ENCODE measurements at regions not wholly inside any gene's neighbourhood (a gene's known extent, or its start where the extent isn't known, plus 50 kb on each side); places are given as distances from the start of the nearest gene placed in this dataset.

DNA sequence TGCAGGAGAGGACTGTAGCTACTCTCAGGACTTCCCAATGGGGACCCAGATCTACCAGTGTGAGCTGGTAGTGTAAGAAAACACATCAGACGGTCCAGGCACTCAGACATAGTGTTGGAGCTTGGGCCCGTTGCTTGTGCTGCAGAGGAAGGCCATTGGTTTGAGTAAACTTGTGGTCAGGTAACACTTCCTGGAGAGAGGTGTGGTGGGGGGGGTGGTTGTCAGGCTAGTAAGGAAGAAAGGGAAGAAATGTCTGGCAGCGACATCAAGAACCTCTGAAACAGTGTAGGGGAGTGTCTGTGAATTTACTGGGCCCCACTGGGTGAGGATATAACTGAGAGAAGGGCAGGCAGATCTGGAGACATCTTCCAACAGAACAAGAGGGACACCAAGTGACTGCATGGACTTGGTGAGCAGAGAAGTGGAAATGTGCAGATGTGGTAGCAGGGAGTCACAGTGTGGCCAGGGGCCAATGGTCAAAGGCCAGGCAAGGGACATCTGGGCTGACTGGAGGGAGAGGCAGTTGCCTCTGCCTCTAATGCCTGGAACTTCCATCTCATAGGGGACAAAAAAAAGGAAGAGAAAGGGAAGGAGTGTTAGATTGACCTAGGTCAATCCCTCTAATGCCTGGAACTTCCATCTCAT is 63.7 kb upstream of the MRPS22 start:
- intact Hi-C loops (cut with DNase I; ENCODE audit: low total_unique reads): no loop called here
- DNase-seq: no peak
- no peaks in the 10 kb centered on the region for H3K4me1 ChIP-seq
- no peak overlapping the region for H3K27ac ChIP-seq
- no peaks in the 10 kb centered on the region for H3K9me3 ChIP-seq
- no peaks in the 10 kb centered on the region for H3K36me3 ChIP-seq
- in situ Hi-C loops (cut with MboI; ENCODE audit: low pct_ligation_motif_present in 1 of 4, low pct_unique_long_range_greater_than_20kb in 1 of 4, low sequenced_read_pairs in 3 of 4): no loop called here
- H3K4me3 ChIP-seq: no peak overlapping the region
- TF ChIP-seq POLR2AphosphoS5 (IDR thresholded peaks at IDR 0.05): no peak
- TF ChIP-seq, protein P1, sequence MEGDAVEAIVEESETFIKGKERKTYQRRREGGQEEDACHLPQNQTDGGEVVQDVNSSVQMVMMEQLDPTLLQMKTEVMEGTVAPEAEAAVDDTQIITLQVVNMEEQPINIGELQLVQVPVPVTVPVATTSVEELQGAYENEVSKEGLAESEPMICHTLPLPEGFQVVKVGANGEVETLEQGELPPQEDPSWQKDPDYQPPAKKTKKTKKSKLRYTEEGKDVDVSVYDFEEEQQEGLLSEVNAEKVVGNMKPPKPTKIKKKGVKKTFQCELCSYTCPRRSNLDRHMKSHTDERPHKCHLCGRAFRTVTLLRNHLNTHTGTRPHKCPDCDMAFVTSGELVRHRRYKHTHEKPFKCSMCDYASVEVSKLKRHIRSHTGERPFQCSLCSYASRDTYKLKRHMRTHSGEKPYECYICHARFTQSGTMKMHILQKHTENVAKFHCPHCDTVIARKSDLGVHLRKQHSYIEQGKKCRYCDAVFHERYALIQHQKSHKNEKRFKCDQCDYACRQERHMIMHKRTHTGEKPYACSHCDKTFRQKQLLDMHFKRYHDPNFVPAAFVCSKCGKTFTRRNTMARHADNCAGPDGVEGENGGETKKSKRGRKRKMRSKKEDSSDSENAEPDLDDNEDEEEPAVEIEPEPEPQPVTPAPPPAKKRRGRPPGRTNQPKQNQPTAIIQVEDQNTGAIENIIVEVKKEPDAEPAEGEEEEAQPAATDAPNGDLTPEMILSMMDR (IDR thresholded peaks at IDR 0.05): no peak
- no peak for TF ChIP-seq POLR2A (IDR thresholded peaks at IDR 0.05)
- TF ChIP-seq EP300 (IDR thresholded peaks at IDR 0.05; ENCODE audit: low read depth): no peak
- 78% methylated on average over 3 of the region's 3 CpGs; no CpG with 5 or more reads in 1 of the 2 donors for WGBS, 2 donors (ENCODE audit: low coverage in 1 of 2)
- no peaks in the 10 kb centered on the region for H3K27me3 ChIP-seq

DNA sequence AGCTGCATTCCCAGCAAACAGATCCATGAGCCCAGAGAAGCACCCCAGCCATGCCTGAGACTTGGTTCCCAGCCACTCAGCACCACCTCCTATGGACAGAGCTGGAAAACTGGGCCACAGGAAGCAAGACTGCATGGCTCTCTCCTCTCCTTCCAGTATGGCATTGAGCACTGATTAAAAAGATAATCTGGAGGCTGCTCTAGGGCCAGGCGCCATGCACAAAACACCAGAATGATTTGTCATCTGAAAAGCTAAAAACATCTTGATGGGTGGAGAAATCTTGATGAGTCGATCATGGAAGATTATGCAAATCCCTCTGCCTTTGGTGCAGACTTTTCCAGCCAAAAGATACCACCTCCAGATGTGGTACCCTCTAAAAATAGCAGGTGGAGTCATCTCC is 62.7 kb upstream of the MRPS22 start:
- TF ChIP-seq EP300 (IDR thresholded peaks at IDR 0.05; ENCODE audit: low read depth) (no peak), POLR2AphosphoS5 (IDR thresholded peaks at IDR 0.05) (no peak), POLR2A (IDR thresholded peaks at IDR 0.05) (no peak)
- TF ChIP-seq, protein P1 (IDR thresholded peaks at IDR 0.05): no peak
- H3K9me3 ChIP-seq: no peaks in the 10 kb centered on the region
- no peak overlapping the region for H3K4me3 ChIP-seq
- no peaks in the 10 kb centered on the region for H3K36me3 ChIP-seq
- H3K4me1 ChIP-seq: no peaks in the 10 kb centered on the region
- in situ Hi-C loops (cut with MboI; ENCODE audit: low pct_ligation_motif_present in 1 of 4, low pct_unique_long_range_greater_than_20kb in 1 of 4, low sequenced_read_pairs in 3 of 4): no loop called here
- intact Hi-C loops (cut with DNase I; ENCODE audit: low total_unique reads): no loop called here
- 81% methylated on average over 2 of the region's 2 CpGs; no CpG with 5 or more reads in 1 of the 2 donors for WGBS, 2 donors (ENCODE audit: low coverage in 1 of 2)
- no peaks in the 10 kb centered on the region for H3K27me3 ChIP-seq
- no peak for DNase-seq
- H3K27ac ChIP-seq: no peak overlapping the region

DNA sequence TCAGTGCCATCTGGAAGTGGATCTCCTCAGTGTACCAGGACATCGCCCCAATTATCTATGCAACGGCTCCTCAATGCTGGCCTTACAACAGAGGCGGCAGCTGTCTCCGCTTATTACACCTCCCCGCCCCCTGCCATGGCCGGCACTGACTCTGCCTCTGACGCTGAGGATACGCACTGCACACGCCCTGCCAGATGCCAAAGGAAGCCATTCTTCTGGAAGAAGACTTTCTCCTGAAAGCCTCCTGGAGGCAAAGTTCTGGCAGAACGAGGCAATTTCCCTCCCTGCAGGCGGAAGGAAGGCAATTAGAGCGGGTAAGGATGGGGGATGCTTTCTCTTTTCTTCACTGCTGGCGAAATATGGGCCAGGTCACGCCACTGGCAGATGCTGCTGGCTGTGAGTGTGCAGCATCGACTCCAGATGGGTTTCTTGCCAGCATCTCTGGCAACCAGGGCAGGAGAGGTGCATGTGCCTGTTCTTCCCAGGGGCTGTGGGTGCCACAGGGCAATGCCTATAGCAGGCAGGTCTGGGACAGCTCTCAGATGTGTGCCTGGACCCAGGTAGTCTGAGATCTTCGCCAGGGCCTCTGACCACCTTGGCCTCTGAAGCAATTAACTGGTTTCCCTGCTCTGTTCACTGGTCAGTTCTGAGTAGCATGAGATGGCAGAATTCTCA is 62.2 kb upstream of the MRPS22 start:
- H3K27ac ChIP-seq: no peak overlapping the region

DNA sequence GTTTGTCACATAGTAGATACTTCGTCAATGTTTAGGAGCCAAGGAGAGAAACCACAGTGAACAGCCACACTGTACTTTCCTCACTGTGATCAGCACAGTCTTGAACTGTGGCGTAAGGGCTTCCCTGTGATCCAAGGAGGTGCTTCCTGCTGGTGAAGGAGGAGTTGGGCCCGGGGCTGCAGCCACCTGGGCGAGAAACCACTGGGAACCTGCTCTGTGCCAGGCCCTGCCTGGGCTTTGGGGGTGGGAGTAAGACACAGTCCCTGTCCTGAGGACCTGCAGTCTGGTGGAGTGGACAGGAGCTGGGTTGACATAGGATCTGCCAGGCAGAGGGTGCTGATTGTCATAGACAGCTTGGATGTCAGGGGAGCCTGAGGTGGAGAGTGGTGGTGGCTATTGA is 60.5 kb upstream of the MRPS22 start:
- H3K4me3 ChIP-seq: no peak overlapping the region
- no peaks in the 10 kb centered on the region for H3K36me3 ChIP-seq
- no peak overlapping the region for H3K27ac ChIP-seq
- TF ChIP-seq EP300 (IDR thresholded peaks at IDR 0.05; ENCODE audit: low read depth) (no peak), POLR2AphosphoS5 (IDR thresholded peaks at IDR 0.05) (no peak), POLR2A (IDR thresholded peaks at IDR 0.05) (no peak)
- TF ChIP-seq, protein P1 (IDR thresholded peaks at IDR 0.05): no peak
- no peaks in the 10 kb centered on the region for H3K27me3 ChIP-seq
- intact Hi-C loops (cut with DNase I; ENCODE audit: low total_unique reads): no loop called here
- in situ Hi-C loops (cut with MboI; ENCODE audit: low pct_ligation_motif_present in 1 of 4, low pct_unique_long_range_greater_than_20kb in 1 of 4, low sequenced_read_pairs in 3 of 4): no loop called here
- WGBS, 2 donors (ENCODE audit: low coverage in 1 of 2): 79% methylated on average over 4 of the region's 4 CpGs; no CpG with 5 or more reads in 1 of the 2 donors
- H3K9me3 ChIP-seq: no peaks in the 10 kb centered on the region
- no peak for DNase-seq
- no peaks in the 10 kb centered on the region for H3K4me1 ChIP-seq

More for the DNA sequence above, 62.2 kb upstream of the MRPS22 start:
- Histone ChIP-seq H3K4me3 (no peak overlapping the region), H3K27me3 (no peaks in the 10 kb centered on the region), H3K4me1 (no peaks in the 10 kb centered on the region), H3K36me3 (no peaks in the 10 kb centered on the region), H3K9me3 (no peaks in the 10 kb centered on the region)
- in situ Hi-C loops (cut with MboI; ENCODE audit: low pct_ligation_motif_present in 1 of 4, low pct_unique_long_range_greater_than_20kb in 1 of 4, low sequenced_read_pairs in 3 of 4) (no loop called here), intact Hi-C loops (cut with DNase I; ENCODE audit: low total_unique reads) (no loop called here)
- TF ChIP-seq POLR2AphosphoS5 (IDR thresholded peaks at IDR 0.05) (no peak), POLR2A (IDR thresholded peaks at IDR 0.05) (no peak), EP300 (IDR thresholded peaks at IDR 0.05; ENCODE audit: low read depth) (no peak)
- 59% methylated on average over 16 of the region's 16 CpGs; no CpG with 5 or more reads in 1 of the 2 donors for WGBS, 2 donors (ENCODE audit: low coverage in 1 of 2)
- no peak for DNase-seq
